ENCODE measurements at regions not wholly inside any gene's neighbourhood (a gene's known extent, or its start where the extent isn't known, plus 50 kb on each side); places are given as distances from the start of the nearest gene placed in this dataset.
A peak's percentile ranks its signal among the peaks of the same experiment; 100 is the strongest.

- no peak for DNase-seq (ENCODE audit: low read depth)
Measured at GRCh38 chr12:89954259-89954658, 245.6 kb upstream of the ATP2B1 start.

GRCh38 chr12:89951694-89952060, 243.0 kb upstream of the ATP2B1 start:
- DNase-seq (ENCODE audit: low read depth) = no peak

GRCh38 chr12:89951050-89951693, 242.5 kb upstream of the ATP2B1 start:
- no peak for DNase-seq (ENCODE audit: low read depth)

- no peak for DNase-seq (ENCODE audit: low read depth)
Measured at GRCh38 chr12:89950421-89950820, 241.8 kb upstream of the ATP2B1 start.

GRCh38 chr12:89949457-89950195, 241.0 kb upstream of the ATP2B1 start:
- no peak for DNase-seq (ENCODE audit: low read depth)

GRCh38 chr12:89948271-89949175, 239.9 kb upstream of the ATP2B1 start:
- no peak for DNase-seq (ENCODE audit: low read depth)

- no peak for DNase-seq (ENCODE audit: low read depth)
Measured at GRCh38 chr12:89947437-89948270, 239.0 kb upstream of the ATP2B1 start.

- DNase-seq (ENCODE audit: low read depth) = no peak
Measured at GRCh38 chr12:89946518-89947135, 238.0 kb upstream of the ATP2B1 start.

- DNase-seq (ENCODE audit: low read depth) = no peak
Measured at GRCh38 chr12:89945123-89945522, 236.5 kb upstream of the ATP2B1 start.

GRCh38 chr12:89943463-89943862, 234.8 kb upstream of the ATP2B1 start:
- DNase-seq (ENCODE audit: low read depth) = no peak

GRCh38 chr12:89941436-89941835, 232.8 kb upstream of the ATP2B1 start:
- DNase-seq (ENCODE audit: low read depth) = no peak

- no peak for DNase-seq (ENCODE audit: low read depth)
Measured at GRCh38 chr12:89939522-89940215, 231.0 kb upstream of the ATP2B1 start.

GRCh38 chr12:89936631-89937030, 228.0 kb upstream of the ATP2B1 start:
- DNase-seq (ENCODE audit: low read depth) = no peak

- DNase-seq (ENCODE audit: low read depth) = no peak
Measured at GRCh38 chr12:89935850-89936249, 227.2 kb upstream of the ATP2B1 start.

- no peak for DNase-seq (ENCODE audit: low read depth)
Measured at GRCh38 chr12:89933911-89934310, 225.3 kb upstream of the ATP2B1 start.

GRCh38 chr12:89932954-89933353, 224.3 kb upstream of the ATP2B1 start:
- no peak for DNase-seq (ENCODE audit: low read depth)

- DNase-seq (ENCODE audit: low read depth) = no peak
Measured at GRCh38 chr12:89928467-89928866, 219.8 kb upstream of the ATP2B1 start.

- peak; percentile 8 for DNase-seq (ENCODE audit: low read depth)
Measured at GRCh38 chr12:89927226-89927698, 218.6 kb upstream of the ATP2B1 start.

GRCh38 chr12:89924191-89924590, 215.6 kb upstream of the ATP2B1 start:
- DNase-seq (ENCODE audit: low read depth) = no peak

GRCh38 chr12:89923091-89923490, 214.5 kb upstream of the ATP2B1 start:
- no peak for DNase-seq (ENCODE audit: low read depth)

- no peak for DNase-seq (ENCODE audit: low read depth)
Measured at GRCh38 chr12:89920866-89921265, 212.2 kb upstream of the ATP2B1 start.
